GM19035 (cell line): ENCODE measurements at regions not wholly inside any gene's neighbourhood (a gene's known extent, or its start where the extent isn't known, plus 50 kb on each side); places are given as distances from the start of the nearest gene placed in this dataset.

Source experiments
- ATAC-seq: cut with Tn5 transposase; IDR thresholded peaks from one replicate; pipeline ENCODE4 v1.9.1; 2021; ENCODE audit not compliant: unreplicated experiment

- ATAC-seq, result no peak
Measured at GRCh38 chr4:107330916-107331315, 294.8 kb upstream of the DKK2 start.

- no peak for ATAC-seq
Measured at GRCh38 chr4:107319386-107319785, 283.3 kb upstream of the DKK2 start.

- no peak for ATAC-seq
Measured at GRCh38 chr4:107318078-107318477, 282.0 kb upstream of the DKK2 start.

- ATAC-seq, result no peak
Measured at GRCh38 chr4:107317611-107318010, 281.5 kb upstream of the DKK2 start.

- no peak for ATAC-seq
Measured at GRCh38 chr4:107315584-107315983, 279.5 kb upstream of the DKK2 start.

- no peak for ATAC-seq
Measured at GRCh38 chr4:107314156-107314555, 278.0 kb upstream of the DKK2 start.

- ATAC-seq, result no peak
Measured at GRCh38 chr4:107312366-107312765, 276.3 kb upstream of the DKK2 start.

- ATAC-seq, result no peak
Measured at GRCh38 chr4:107304699-107305286, 268.7 kb upstream of the DKK2 start.

GRCh38 chr4:107299646-107300045 is 263.5 kb upstream of the DKK2 start:
- ATAC-seq, result no peak

GRCh38 chr4:107292979-107293378 is 256.9 kb upstream of the DKK2 start:
- ATAC-seq, result no peak

GRCh38 chr4:107283587-107284559 is 247.8 kb upstream of the DKK2 start:
- ATAC-seq, result no peak

GRCh38 chr4:107279733-107280132 is 243.6 kb upstream of the DKK2 start:
- no peak for ATAC-seq

GRCh38 chr4:107278791-107279483 is 242.8 kb upstream of the DKK2 start:
- no peak for ATAC-seq

- ATAC-seq, result no peak
Measured at GRCh38 chr4:107276052-107276451, 239.9 kb upstream of the DKK2 start.

- no peak for ATAC-seq
Measured at GRCh38 chr4:107275225-107275624, 239.1 kb upstream of the DKK2 start.

- no peak for ATAC-seq
Measured at GRCh38 chr4:107270614-107271013, 234.5 kb upstream of the DKK2 start.

GRCh38 chr4:107269175-107269574 is 233.1 kb upstream of the DKK2 start:
- no peak for ATAC-seq

- ATAC-seq, result no peak
Measured at GRCh38 chr4:107265859-107266258, 229.7 kb upstream of the DKK2 start.

GRCh38 chr4:107261241-107261874 is 225.2 kb upstream of the DKK2 start:
- no peak for ATAC-seq

- no peak for ATAC-seq
Measured at GRCh38 chr4:107258359-107258758, 222.2 kb upstream of the DKK2 start.

GRCh38 chr4:107255596-107255995 is 219.5 kb upstream of the DKK2 start:
- no peak for ATAC-seq
